ENCODE measurements at regions not wholly inside any gene's neighbourhood (a gene's known extent, or its start where the extent isn't known, plus 50 kb on each side); places are given as distances from the start of the nearest gene placed in this dataset.

DNA sequence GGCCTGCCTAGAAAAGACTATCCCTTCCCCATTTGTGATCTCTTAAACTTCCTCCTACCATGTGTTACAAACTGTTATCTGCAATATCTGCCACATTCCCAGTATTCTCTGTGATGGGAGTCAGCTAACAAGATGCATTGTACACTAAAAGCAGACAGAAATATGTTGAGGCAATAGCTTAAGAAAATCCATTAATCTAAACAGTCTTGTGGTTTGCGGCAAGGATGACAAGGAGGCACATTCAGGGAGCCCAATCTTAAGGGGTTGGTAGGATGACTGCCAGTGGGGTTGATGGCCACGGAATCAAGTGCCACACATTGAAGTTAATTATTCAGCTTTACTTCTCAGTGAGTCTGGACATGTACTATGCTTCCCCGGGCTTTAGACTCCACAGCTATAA is 775.5 kb upstream of the AMELY start:
- TF ChIP-seq, protein P1, sequence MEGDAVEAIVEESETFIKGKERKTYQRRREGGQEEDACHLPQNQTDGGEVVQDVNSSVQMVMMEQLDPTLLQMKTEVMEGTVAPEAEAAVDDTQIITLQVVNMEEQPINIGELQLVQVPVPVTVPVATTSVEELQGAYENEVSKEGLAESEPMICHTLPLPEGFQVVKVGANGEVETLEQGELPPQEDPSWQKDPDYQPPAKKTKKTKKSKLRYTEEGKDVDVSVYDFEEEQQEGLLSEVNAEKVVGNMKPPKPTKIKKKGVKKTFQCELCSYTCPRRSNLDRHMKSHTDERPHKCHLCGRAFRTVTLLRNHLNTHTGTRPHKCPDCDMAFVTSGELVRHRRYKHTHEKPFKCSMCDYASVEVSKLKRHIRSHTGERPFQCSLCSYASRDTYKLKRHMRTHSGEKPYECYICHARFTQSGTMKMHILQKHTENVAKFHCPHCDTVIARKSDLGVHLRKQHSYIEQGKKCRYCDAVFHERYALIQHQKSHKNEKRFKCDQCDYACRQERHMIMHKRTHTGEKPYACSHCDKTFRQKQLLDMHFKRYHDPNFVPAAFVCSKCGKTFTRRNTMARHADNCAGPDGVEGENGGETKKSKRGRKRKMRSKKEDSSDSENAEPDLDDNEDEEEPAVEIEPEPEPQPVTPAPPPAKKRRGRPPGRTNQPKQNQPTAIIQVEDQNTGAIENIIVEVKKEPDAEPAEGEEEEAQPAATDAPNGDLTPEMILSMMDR (IDR thresholded peaks at IDR 0.05 in 8 of 11, conservative IDR thresholded peaks at IDR 0.05 in 3 of 11), result no peak
- TF ChIP-seq POLR2A (IDR thresholded peaks at IDR 0.05), result no peak
